Epithelial cell of esophagus (primary cell): ENCODE measurements at regions not wholly inside any gene's neighbourhood (a gene's known extent, or its start where the extent isn't known, plus 50 kb on each side); places are given as distances from the start of the nearest gene placed in this dataset.

Experiments
- DNase-seq: peaks from one replicate; pipeline ENCODE4 v3.0.0; 2010; ENCODE audit warnings: low read depth
- H3K4me3 ChIP-seq: 2 replicates; pipeline ENCODE4 v1.5.1; 2011; ENCODE audit warnings: mild to moderate bottlenecking, low read length, control low read depth
- TF ChIP-seq, protein P1 (sequence below): IDR thresholded peaks from 2 replicates; pipeline ENCODE4 v1.5.1; 2011; ENCODE audit warnings: low read depth, mild to moderate bottlenecking, low read length, control low read depth, inconsistent platforms; ENCODE audit not compliant: insufficient read depth; ENCODE audit errors: missing control alignments

DNA sequence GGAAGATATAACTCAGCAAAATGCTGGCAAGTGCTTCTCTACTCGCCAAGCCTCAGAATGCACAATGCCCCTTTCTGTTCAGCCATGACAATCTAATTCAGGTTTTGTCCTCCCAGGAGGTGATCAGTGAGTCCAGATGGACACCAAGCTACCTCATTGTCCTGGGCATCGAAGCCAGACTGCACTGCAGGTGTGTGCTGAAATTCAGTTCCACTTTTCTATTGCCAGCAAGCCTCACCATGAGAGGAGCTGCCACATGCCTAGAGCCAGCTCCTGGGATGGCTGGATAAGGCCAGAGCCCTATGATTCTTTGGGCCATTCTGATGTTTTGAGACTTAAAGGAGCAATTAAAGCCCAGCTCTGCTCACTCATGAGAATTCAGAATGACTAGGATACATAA is 186.7 kb downstream of the GRIN2B start:
- H3K4me3 ChIP-seq: no peak overlapping the region
- DNase-seq: no peak
- TF ChIP-seq, protein P1, sequence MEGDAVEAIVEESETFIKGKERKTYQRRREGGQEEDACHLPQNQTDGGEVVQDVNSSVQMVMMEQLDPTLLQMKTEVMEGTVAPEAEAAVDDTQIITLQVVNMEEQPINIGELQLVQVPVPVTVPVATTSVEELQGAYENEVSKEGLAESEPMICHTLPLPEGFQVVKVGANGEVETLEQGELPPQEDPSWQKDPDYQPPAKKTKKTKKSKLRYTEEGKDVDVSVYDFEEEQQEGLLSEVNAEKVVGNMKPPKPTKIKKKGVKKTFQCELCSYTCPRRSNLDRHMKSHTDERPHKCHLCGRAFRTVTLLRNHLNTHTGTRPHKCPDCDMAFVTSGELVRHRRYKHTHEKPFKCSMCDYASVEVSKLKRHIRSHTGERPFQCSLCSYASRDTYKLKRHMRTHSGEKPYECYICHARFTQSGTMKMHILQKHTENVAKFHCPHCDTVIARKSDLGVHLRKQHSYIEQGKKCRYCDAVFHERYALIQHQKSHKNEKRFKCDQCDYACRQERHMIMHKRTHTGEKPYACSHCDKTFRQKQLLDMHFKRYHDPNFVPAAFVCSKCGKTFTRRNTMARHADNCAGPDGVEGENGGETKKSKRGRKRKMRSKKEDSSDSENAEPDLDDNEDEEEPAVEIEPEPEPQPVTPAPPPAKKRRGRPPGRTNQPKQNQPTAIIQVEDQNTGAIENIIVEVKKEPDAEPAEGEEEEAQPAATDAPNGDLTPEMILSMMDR: no peak

DNA sequence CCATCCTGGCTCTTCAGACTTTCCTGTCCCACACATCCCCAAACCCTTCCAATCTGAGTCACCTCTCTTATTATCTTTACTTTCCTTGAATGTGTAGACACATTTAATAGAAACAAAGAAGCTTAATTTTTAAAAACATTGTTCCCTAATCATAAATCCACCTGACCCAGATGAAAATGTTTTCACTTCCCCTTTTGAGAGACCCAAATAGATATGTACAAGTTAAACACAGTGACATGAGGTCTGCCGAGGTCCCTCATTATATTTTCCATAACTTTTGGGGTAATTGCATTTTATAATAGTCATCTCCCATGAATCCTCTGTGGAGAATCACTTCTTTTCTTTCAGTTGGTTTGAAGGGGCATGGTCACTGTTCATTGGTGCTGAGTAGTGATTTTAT is 191.1 kb downstream of the GRIN2B start:
- TF ChIP-seq, protein P1: no peak
- H3K4me3 ChIP-seq: no peak overlapping the region
- DNase-seq: no peak

DNA sequence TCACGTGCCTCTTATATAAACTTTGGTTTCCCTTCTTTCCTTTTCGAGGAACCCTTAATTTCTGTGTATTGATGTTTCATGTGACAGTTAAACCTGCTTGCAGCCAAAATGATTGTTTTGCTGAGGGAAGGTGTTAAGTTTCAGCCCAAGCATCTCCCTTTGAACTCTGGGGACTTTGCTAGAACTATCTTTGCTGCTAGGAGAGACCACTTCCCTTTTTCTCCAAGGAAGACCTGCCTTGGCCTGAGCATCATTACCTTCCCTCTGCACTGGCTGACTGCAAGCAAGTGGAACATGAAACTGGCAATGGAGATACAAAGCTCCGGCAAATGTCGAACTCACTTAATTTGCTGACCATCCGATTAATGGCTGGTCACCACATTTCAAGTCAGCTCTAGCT is 192.8 kb downstream of the GRIN2B start:
- TF ChIP-seq, protein P1: no peak
- no peak overlapping the region for H3K4me3 ChIP-seq
- DNase-seq: no peak

DNA sequence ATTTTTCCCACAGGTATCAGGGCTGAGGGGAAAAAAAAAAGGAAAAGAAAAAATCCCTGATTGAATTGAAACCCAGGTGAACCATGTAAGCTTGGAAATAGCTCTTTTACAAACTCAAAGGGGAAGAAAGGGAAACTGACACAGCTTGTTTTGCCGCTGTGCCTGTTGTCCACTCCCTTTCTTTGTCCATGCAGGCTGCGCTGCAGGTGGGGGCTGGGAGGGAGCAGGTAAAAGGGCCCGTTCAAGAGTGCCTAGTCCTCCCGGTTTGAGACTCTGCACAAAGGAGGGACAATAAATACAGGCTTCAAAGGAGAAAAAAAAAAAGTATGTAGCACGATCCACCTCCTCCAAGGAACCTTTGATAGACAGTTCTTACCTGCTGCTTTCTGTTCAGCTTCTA is 194.8 kb downstream of the GRIN2B start:
- no peak for DNase-seq
- TF ChIP-seq, protein P1: no peak

DNA sequence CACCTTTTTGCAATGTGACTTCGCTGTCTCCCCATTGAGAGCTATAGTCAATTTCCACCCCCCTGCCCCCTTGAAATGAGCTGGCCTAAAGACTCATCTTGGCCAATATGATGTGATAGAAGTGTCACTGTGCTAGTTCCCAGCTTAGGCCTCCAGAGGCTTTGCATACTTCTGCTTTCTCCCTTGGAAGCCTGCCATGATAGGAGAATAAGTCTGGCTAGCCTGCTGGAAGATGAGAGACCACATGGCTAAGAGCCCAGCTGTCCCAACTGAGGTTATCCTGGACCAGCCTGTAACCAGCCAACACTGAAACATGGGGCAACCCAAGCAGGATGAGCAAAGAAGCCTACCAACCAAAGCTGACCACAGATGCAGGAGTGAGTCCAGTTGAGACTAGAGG is 196.9 kb downstream of the GRIN2B start:
- DNase-seq: no peak
- H3K4me3 ChIP-seq: no peak overlapping the region
- TF ChIP-seq, protein P1: no peak

More for the DNA sequence above, 194.8 kb downstream of the GRIN2B start:
- no peak overlapping the region for H3K4me3 ChIP-seq

DNA sequence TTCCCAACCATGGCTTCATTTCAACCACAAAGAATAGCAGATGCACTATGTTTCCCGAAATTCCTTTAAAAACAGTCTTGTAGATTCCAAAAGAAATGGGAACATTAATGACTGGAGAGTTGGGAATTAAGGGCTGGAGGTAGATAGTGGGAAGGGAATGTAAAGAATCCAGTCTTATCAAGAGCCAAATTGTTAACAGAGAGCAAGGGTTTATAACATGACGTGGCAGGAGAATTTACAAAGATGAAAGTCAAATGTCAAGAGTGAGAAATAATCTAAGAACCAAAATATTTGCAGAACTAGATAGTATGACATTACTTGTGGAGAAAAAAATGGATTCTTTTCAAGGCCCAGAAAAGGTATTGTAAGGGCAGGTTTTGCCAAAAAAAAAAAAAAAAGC is 200.9 kb downstream of the GRIN2B start:
- TF ChIP-seq, protein P1: no peak
- no peak overlapping the region for H3K4me3 ChIP-seq
- no peak for DNase-seq

DNA sequence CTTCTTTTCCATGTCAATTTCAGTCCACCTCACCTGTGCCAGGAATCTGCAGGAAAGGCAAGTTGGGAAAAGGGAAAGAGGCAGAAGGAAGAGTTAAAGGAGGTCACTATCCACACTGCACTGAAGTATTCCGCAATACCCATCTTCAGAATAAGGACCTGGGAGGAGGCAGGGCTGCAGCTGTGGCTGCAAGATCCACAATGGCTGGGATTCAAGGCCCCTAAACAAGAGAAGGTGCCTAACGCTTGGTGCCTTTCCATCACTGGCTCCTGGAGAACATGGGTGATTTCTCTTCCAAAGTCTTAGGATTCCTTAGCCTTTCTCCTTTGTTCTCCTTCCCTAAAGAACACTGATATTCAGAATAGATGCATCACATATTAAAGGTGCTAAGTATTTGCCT is 204.0 kb downstream of the GRIN2B start:
- no peak overlapping the region for H3K4me3 ChIP-seq
- TF ChIP-seq, protein P1: no peak
- no peak for DNase-seq
